22Rv1 (cell line): ENCODE measurements at regions not wholly inside any gene's neighbourhood (a gene's known extent, or its start where the extent isn't known, plus 50 kb on each side); places are given as distances from the start of the nearest gene placed in this dataset.

ENCODE experiments used
- CTCF ChIP-seq: fragments of 450-650 bp; IDR thresholded peaks from 2 replicates; pipeline ENCODE4 v1.5.1; 2017; ENCODE audit warnings: mild to moderate bottlenecking
- ZFX ChIP-seq: fragments of 450-650 bp; IDR thresholded peaks from 2 replicates; pipeline ENCODE4 v1.6.1; 2017; ENCODE audit warnings: antibody characterized with exemption, borderline replicate concordance

DNA sequence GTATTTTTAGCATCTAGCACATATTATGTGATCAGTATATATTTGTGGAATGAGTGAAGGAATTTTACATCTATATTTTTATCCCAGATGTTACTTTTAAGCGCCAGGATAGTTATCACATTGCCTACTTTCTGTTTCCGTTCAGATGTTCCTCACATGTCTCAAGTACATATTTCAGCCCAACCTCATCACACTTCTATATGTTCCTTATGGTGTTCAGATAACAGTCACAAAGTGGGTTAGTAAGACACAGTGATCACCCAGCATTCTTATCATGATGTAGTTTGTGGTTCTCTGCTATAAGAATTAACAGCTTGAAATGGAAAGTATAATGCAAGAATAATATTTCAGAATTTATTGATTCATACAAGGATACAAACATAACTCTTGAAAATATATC lies 170.0 kb upstream of the RASA1 start:
- no peak for TF ChIP-seq CTCF
- no peak for TF ChIP-seq ZFX
